ENCODE measurements at regions not wholly inside any gene's neighbourhood (a gene's known extent, or its start where the extent isn't known, plus 50 kb on each side); places are given as distances from the start of the nearest gene placed in this dataset.

DNA sequence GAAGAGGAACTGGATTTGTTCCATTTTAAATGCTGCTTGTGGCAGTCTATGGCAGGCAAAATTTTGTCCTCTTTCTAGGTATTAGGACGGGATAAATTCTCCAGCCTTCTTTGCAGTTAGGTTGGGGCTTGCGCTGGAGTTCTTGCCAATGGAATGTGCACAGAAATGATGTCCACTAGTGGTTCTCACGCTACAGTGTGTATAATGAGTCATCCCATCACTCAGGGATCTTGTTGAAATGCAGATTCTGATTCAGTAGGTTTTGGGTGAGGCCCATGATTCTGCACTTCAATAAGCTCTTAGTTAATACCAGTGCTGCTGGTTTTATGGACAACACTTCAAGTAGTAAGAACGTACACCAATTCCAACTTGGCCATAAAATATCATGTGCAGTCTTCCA, 317.6 kb upstream of the KLF4 start:
- Mint-ChIP-seq H3K27ac (ENCODE audit: unreplicated experiment) (no peak overlapping the region), H3K4me3 (ENCODE audit: unreplicated experiment) (no peak overlapping the region), H3K4me1 (ENCODE audit: low read depth, unreplicated experiment) (peaks cover 12% of the 10 kb centered on the region), H3K9me3 (ENCODE audit: unreplicated experiment) (peaks cover 6% of the 10 kb centered on the region), H3K27me3 (ENCODE audit: low read depth, unreplicated experiment) (peaks cover 17% of the 10 kb centered on the region), H3K36me3 (ENCODE audit: low read depth, unreplicated experiment) (peaks cover 2% of the 10 kb centered on the region)
- Histone ChIP-seq H3K9me3 (ENCODE audit: insufficient read depth, low read depth, low read length) (no peaks in the 10 kb centered on the region), H3K27ac (ENCODE audit: low read depth, low read length) (no peak overlapping the region), H2AFZ (ENCODE audit: low read depth, low read length) (no peak overlapping the region), H3K4me3 (ENCODE audit: insufficient read depth, low read depth, low read length) (no peak overlapping the region), H3K4me1 (ENCODE audit: insufficient read depth, low read length) (no peaks in the 10 kb centered on the region), H3K4me2 (ENCODE audit: low read length) (no peak overlapping the region), H3K36me3 (ENCODE audit: insufficient read depth, low read length) (no peaks in the 10 kb centered on the region), H3K27me3 (ENCODE audit: insufficient read depth, low read length) (no peaks in the 10 kb centered on the region), H4K20me1 (ENCODE audit: insufficient read depth, low read length) (no peaks in the 10 kb centered on the region), H3K9ac (ENCODE audit: low read length) (no peak overlapping the region), H3K79me2 (ENCODE audit: insufficient read depth, low read length) (no peaks in the 10 kb centered on the region)
- FAIRE-seq, result peak; percentile 58
- DNase-seq (ENCODE audit: low read depth), result peak; percentile 51
- TF ChIP-seq EZH2 (IDR thresholded peaks at IDR 0.05; ENCODE audit: insufficient read depth, low read length) (no peak), CTCF (IDR thresholded peaks at IDR 0.05; ENCODE audit: insufficient read depth, low read depth, low read length) (no peak)

DNA sequence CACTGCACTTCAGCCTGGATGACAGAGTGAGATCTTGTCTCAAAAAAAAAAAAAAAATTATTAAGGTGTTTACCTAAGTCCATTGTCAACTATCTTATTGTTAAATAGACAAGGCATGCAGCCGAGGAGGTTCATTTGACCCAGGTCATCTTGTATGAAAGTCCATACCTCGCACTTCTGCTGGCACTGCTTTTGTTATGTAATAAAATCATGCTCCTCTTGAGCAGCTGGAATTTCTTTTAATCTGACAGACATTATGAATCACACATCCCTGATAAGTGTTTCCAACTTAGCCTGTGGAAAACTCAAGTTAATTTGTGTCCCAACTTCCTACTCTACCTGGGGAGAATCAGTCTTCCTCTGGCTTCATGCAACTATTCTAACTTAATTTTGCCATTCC, 315.6 kb upstream of the KLF4 start:
- TF ChIP-seq EZH2 (IDR thresholded peaks at IDR 0.05; ENCODE audit: insufficient read depth, low read length), result no peak
- TF ChIP-seq CTCF (IDR thresholded peaks at IDR 0.05; ENCODE audit: insufficient read depth, low read depth, low read length), result no peak
- no peak overlapping the region for H3K27ac Mint-ChIP-seq (ENCODE audit: unreplicated experiment)
- Histone ChIP-seq H3K27me3 (ENCODE audit: insufficient read depth, low read length) (no peaks in the 10 kb centered on the region), H3K4me3 (ENCODE audit: insufficient read depth, low read depth, low read length) (no peak overlapping the region), H3K36me3 (ENCODE audit: insufficient read depth, low read length) (no peaks in the 10 kb centered on the region), H3K4me2 (ENCODE audit: low read length) (no peak overlapping the region), H2AFZ (ENCODE audit: low read depth, low read length) (no peak overlapping the region), H3K9me3 (ENCODE audit: insufficient read depth, low read depth, low read length) (no peaks in the 10 kb centered on the region), H3K9ac (ENCODE audit: low read length) (no peak overlapping the region), H4K20me1 (ENCODE audit: insufficient read depth, low read length) (no peaks in the 10 kb centered on the region), H3K27ac (ENCODE audit: low read depth, low read length) (no peak overlapping the region), H3K4me1 (ENCODE audit: insufficient read depth, low read length) (no peaks in the 10 kb centered on the region), H3K79me2 (ENCODE audit: insufficient read depth, low read length) (no peaks in the 10 kb centered on the region)
- H3K4me3 Mint-ChIP-seq (ENCODE audit: unreplicated experiment), result no peak overlapping the region
- peaks cover 6% of the 10 kb centered on the region for H3K9me3 Mint-ChIP-seq (ENCODE audit: unreplicated experiment)
- peaks cover 2% of the 10 kb centered on the region for H3K36me3 Mint-ChIP-seq (ENCODE audit: low read depth, unreplicated experiment)
- H3K27me3 Mint-ChIP-seq (ENCODE audit: low read depth, unreplicated experiment), result peaks cover 17% of the 10 kb centered on the region
- FAIRE-seq, result no peak
- peaks cover 7% of the 10 kb centered on the region for H3K4me1 Mint-ChIP-seq (ENCODE audit: low read depth, unreplicated experiment)
- DNase-seq (ENCODE audit: low read depth), result peak; percentile 8

DNA sequence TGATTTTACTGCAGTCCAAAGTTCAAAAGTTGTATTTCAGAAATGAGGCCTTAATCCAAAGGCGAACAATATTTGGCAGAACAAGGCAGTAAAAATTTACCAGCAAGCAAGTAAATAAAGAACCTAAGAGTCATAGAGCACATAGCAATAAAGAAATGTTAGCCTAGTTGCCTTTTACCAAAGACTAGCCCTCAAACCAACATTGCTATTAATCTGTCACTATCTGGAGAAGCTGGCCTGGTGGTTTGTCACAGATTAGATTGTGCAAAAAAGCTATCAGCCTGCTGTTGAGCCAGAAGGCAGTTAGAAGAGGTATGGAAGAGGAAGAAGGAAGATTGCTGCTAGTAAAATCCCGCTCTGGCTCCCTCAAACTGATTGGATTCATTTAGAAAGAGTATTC, 304.7 kb upstream of the KLF4 start:
- Histone ChIP-seq H3K4me2 (ENCODE audit: low read length) (no peak overlapping the region), H3K9me3 (ENCODE audit: insufficient read depth, low read depth, low read length) (no peaks in the 10 kb centered on the region), H3K36me3 (ENCODE audit: insufficient read depth, low read length) (no peaks in the 10 kb centered on the region), H4K20me1 (ENCODE audit: insufficient read depth, low read length) (no peaks in the 10 kb centered on the region), H3K4me1 (ENCODE audit: insufficient read depth, low read length) (no peaks in the 10 kb centered on the region), H3K27me3 (ENCODE audit: insufficient read depth, low read length) (no peaks in the 10 kb centered on the region), H3K4me3 (ENCODE audit: insufficient read depth, low read depth, low read length) (no peak overlapping the region), H3K9ac (ENCODE audit: low read length) (no peak overlapping the region), H3K27ac (ENCODE audit: low read depth, low read length) (no peak overlapping the region), H2AFZ (ENCODE audit: low read depth, low read length) (no peak overlapping the region), H3K79me2 (ENCODE audit: insufficient read depth, low read length) (no peaks in the 10 kb centered on the region)
- Mint-ChIP-seq H3K9me3 (ENCODE audit: unreplicated experiment) (no peaks in the 10 kb centered on the region), H3K36me3 (ENCODE audit: low read depth, unreplicated experiment) (no peaks in the 10 kb centered on the region), H3K27ac (ENCODE audit: unreplicated experiment) (no peak overlapping the region), H3K4me1 (ENCODE audit: low read depth, unreplicated experiment) (no peaks in the 10 kb centered on the region), H3K4me3 (ENCODE audit: unreplicated experiment) (no peak overlapping the region), H3K27me3 (ENCODE audit: low read depth, unreplicated experiment) (peaks cover 14% of the 10 kb centered on the region)
- DNase-seq (ENCODE audit: low read depth) (no peak), FAIRE-seq (no peak)
- TF ChIP-seq EZH2 (IDR thresholded peaks at IDR 0.05; ENCODE audit: insufficient read depth, low read length) (no peak), CTCF (IDR thresholded peaks at IDR 0.05; ENCODE audit: insufficient read depth, low read depth, low read length) (no peak)

Measured in astrocyte (in vitro differentiated cells and primary cell).